IMR-90 (cell line): ENCODE measurements at regions not wholly inside any gene's neighbourhood (a gene's known extent, or its start where the extent isn't known, plus 50 kb on each side); places are given as distances from the start of the nearest gene placed in this dataset.

Source experiments
- ATAC-seq: fragments of 200-7000 bp; cut with Tn5 transposase; 2 replicates; pipeline ENCODE4 v1.9.1; 2020; ENCODE audit warnings: low read depth, mild to moderate bottlenecking, moderate library complexity
- BruUV-seq: library from RNA; stranded (reverse); fragments of 400-500 nt; replicated peaks from 2 replicates; lab custom pipeline; 2021; lab: Mats Ljungman, UMichigan
- CTCF ChIA-PET: fragments of 300-600 bp; formaldehyde crosslinking; extraction: SDS; loops from one replicate; lab custom pipeline; 2021; ENCODE audit warnings: antibody characterized with exemption; lab: Yijun Ruan, JAX
- POLR2A ChIA-PET: fragments of 300-600 bp; sonication (Branson Sonifier 250); formaldehyde crosslinking; loops from one replicate; lab custom pipeline; 2022; ENCODE audit warnings: antibody characterized with exemption; ENCODE audit not compliant: unreplicated experiment; lab: Charles Lee
- DNase-seq: peaks from one replicate; pipeline ENCODE4 v3.0.0; 2013
- H2AFZ ChIP-seq: replicated peaks from 2 replicates; pipeline ENCODE3; 2013; ENCODE audit warnings: low read length, mild to moderate bottlenecking; ENCODE audit not compliant: poor library complexity
- H2AK5ac ChIP-seq: 2 replicates; pipeline ENCODE4 v1.6.1; 2013; ENCODE audit warnings: low read depth, low read length, inconsistent platforms
- H2AK9ac ChIP-seq: replicated peaks from 2 replicates; pipeline ENCODE3; 2013; ENCODE audit warnings: mild to moderate bottlenecking, low read depth, low read length, moderate library complexity; ENCODE audit not compliant: poor library complexity
- H2BK120ac ChIP-seq: 2 replicates; pipeline ENCODE4 v1.6.1; 2013; ENCODE audit warnings: low read depth, low read length, inconsistent platforms
- H2BK15ac ChIP-seq: 3 replicates; pipeline ENCODE4 v1.6.1; 2013; ENCODE audit warnings: low read depth, low read length, inconsistent platforms
- H2BK20ac ChIP-seq: 2 replicates; pipeline ENCODE4 v1.6.1; 2013; ENCODE audit warnings: low read depth, mild to moderate bottlenecking, inconsistent platforms, low read length, moderate library complexity
- H2BK5ac ChIP-seq: 2 replicates; pipeline ENCODE4 v1.6.1; 2013; ENCODE audit warnings: mild to moderate bottlenecking, low read depth, low read length, inconsistent platforms; ENCODE audit not compliant: poor library complexity, severe bottlenecking
- H3K14ac ChIP-seq: replicated peaks from 2 replicates; pipeline ENCODE4 v1.6.1; 2013; ENCODE audit warnings: low read depth, low read length, inconsistent platforms
- H3K18ac ChIP-seq: 2 replicates; pipeline ENCODE4 v1.6.1; 2013; ENCODE audit warnings: low read depth, low read length, control low read depth
- H3K23ac ChIP-seq: 2 replicates; pipeline ENCODE4 v1.6.1; 2013; ENCODE audit warnings: low read depth, low read length, inconsistent platforms
- H3K27ac ChIP-seq: 2 replicates; pipeline ENCODE4 v1.5.1; 2013; ENCODE audit warnings: mild to moderate bottlenecking, control low read depth, low read length; ENCODE audit not compliant: insufficient read depth
- H3K27me3 ChIP-seq: 2 replicates; pipeline ENCODE4 v1.6.1; 2013; ENCODE audit warnings: low read length; ENCODE audit not compliant: control insufficient read depth, insufficient read depth
- H3K36me3 ChIP-seq: 2 replicates; pipeline ENCODE4 v1.6.1; 2013; ENCODE audit warnings: low read length, mixed read lengths; ENCODE audit not compliant: control insufficient read depth, insufficient read depth
- H3K4ac ChIP-seq: 2 replicates; pipeline ENCODE4 v1.6.1; 2013; ENCODE audit warnings: low read depth, low read length, inconsistent platforms
- H3K4me1 ChIP-seq: 2 replicates; pipeline ENCODE4 v1.6.1; 2013; ENCODE audit warnings: low read length, mixed read lengths; ENCODE audit not compliant: control insufficient read depth, insufficient read depth
- H3K4me2 ChIP-seq: 2 replicates; pipeline ENCODE4 v1.6.1; 2013; ENCODE audit warnings: low read depth, mild to moderate bottlenecking, control low read depth, low read length, moderate library complexity
- H3K4me3 ChIP-seq: 2 replicates; pipeline ENCODE4 v1.5.1; 2013; ENCODE audit warnings: low read depth, mild to moderate bottlenecking, control low read depth, low read length, moderate library complexity; ENCODE audit not compliant: insufficient read depth
- H3K56ac ChIP-seq: 2 replicates; pipeline ENCODE4 v1.6.1; 2013; ENCODE audit warnings: low read length, inconsistent platforms; ENCODE audit not compliant: insufficient read depth; ENCODE audit errors: extremely low read depth
- H3K79me1 ChIP-seq, 2 experiments: 2 replicates each; pipeline ENCODE4 v1.6.1; 2013; ENCODE audit warnings: low read length in 2 of 2, inconsistent platforms in 1 of 2, low read depth in 1 of 2
- H3K9ac ChIP-seq: 2 replicates; pipeline ENCODE4 v1.6.1; 2013; ENCODE audit warnings: low read depth, low read length, control low read depth
- H3K9me1 ChIP-seq: 2 replicates; pipeline ENCODE4 v1.6.1; 2013; ENCODE audit warnings: low read length, inconsistent platforms; ENCODE audit not compliant: insufficient read depth
- H3K9me3 ChIP-seq: 2 replicates; pipeline ENCODE4 v1.6.1; 2013; ENCODE audit warnings: low read length; ENCODE audit not compliant: control insufficient read depth, insufficient read depth
- H4K20me1 ChIP-seq: 2 replicates; pipeline ENCODE4 v1.6.1; 2013; ENCODE audit warnings: low read length, inconsistent platforms; ENCODE audit not compliant: insufficient read depth
- H4K5ac ChIP-seq: 2 replicates; pipeline ENCODE4 v1.6.1; 2013; ENCODE audit warnings: mild to moderate bottlenecking, low read depth, low read length, control low read depth
- H4K8ac ChIP-seq, 2 experiments: 2 replicates each; pipeline ENCODE4 v1.6.1; 2013; ENCODE audit warnings: low read depth in 2 of 2, low read length in 2 of 2, control low read depth in 1 of 2, inconsistent platforms in 1 of 2
- H4K91ac ChIP-seq: 2 replicates; pipeline ENCODE4 v1.6.1; 2013; ENCODE audit warnings: low read depth, low read length, inconsistent platforms; ENCODE audit not compliant: insufficient read depth
- CHD1 ChIP-seq: IDR thresholded peaks from 2 replicates; pipeline ENCODE4 v1.6.1; 2012; ENCODE audit warnings: low read depth, low read length, improper control_type of control experiment
- FOS ChIP-seq: fragments of 150-350 bp; IDR thresholded peaks from 2 replicates; pipeline ENCODE4 v1.6.1; 2016; ENCODE audit warnings: low read depth, low read length
- MAFK ChIP-seq: IDR thresholded peaks from 2 replicates; pipeline ENCODE4 v1.6.1; 2012; ENCODE audit warnings: low read depth, low read length, improper control_type of control experiment
- NFE2L2 ChIP-seq: fragments of 150-350 bp; IDR thresholded peaks from 2 replicates; pipeline ENCODE4 v1.6.1; 2016; ENCODE audit warnings: low read depth, mild to moderate bottlenecking, low read length
- POLR2A ChIP-seq: IDR thresholded peaks from 2 replicates; pipeline ENCODE4 v1.6.1; 2012; ENCODE audit warnings: mild to moderate bottlenecking, low read depth, low read length
- RAD21 ChIP-seq: IDR thresholded peaks from 2 replicates; pipeline ENCODE4 v1.6.1; 2012; ENCODE audit warnings: low read length, improper control_type of control experiment
- RCOR1 ChIP-seq: IDR thresholded peaks from 2 replicates; pipeline ENCODE4 v1.6.1; 2012; ENCODE audit warnings: mild to moderate bottlenecking, low read length, improper control_type of control experiment; ENCODE audit not compliant: insufficient replicate concordance
- SMC3 ChIP-seq: fragments of 150-350 bp; IDR thresholded peaks from 2 replicates; pipeline ENCODE4 v1.6.1; 2016; ENCODE audit warnings: low read depth, mild to moderate bottlenecking, antibody characterized with exemption, low read length, moderate library complexity
- WGBS, 2 experiments: methylation state at CpG; one replicate each; pipeline versions ENCODE4 v1.1.5 to v1.1.7; 2013; ENCODE audit warnings: missing lambda C conversion rate in 2 of 2; ENCODE audit not compliant: insufficient read length in 1 of 2; ENCODE audit errors: extremely low coverage in 2 of 2; 5-methylcytosine and 5-hydroxymethylcytosine counted together
- dilution Hi-C: fragments of 300-500 bp; cut with HindIII; formaldehyde crosslinking; loops from one replicate; pipeline ENCODE4 v1.14.3; 2018; ENCODE audit warnings: low sequenced_read_pairs; ENCODE audit not compliant: unreplicated experiment
- in situ Hi-C: fragments of 300-500 bp; cut with MboI; formaldehyde crosslinking; loops from 3 replicates; pipeline ENCODE4 v1.14.3; 2019; ENCODE audit warnings: low sequenced_read_pairs, inconsistent platforms, mixed read lengths
- intact Hi-C: fragments of 100-400 bp; cut with micrococcal nuclease; formaldehyde crosslinking; loops from 2 replicates; pipeline ENCODE4 v1.10.0; 2022
- TF ChIP-seq, protein P1 (sequence below): conservative IDR thresholded peaks from 2 replicates; pipeline ENCODE4 v1.5.1; 2012; ENCODE audit warnings: mild to moderate bottlenecking, low read depth, low read length, improper control_type of control experiment
- TF ChIP-seq, protein P2 (sequence below): fragments of 150-350 bp; IDR thresholded peaks from 2 replicates; pipeline ENCODE4 v1.6.1; 2017; ENCODE audit warnings: mild to moderate bottlenecking, antibody characterized with exemption, low read length, low read depth

DNA sequence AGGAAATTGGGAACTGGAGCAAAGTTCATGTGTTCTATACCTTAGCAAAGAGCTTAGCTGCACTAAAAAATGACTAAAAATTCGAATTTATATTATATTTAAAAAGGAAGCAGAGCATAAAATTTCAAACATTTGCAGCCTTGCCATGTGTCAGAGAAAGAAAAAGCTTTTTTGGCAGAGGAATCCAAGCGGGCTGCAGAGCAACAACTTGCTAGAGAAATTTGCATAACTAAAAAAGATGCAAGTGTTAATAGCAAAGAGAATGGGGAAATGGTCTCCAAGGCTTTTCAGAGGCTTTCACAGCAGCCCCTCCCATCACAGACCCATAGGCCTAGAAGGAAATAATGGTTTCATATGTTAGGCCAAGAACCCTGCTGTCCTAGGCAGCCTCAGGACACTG is 1315.9 kb downstream of the DSC3 start:
- no TSS peak for BruUV-seq
- Histone ChIP-seq H2BK120ac (no peak overlapping the region), H2BK20ac (no peak overlapping the region), H3K9me3 (no peaks in the 10 kb centered on the region; the same call in 1 of the 2 replicates), H3K18ac (no peak overlapping the region), H4K8ac (no peak overlapping the region), H3K27ac (no peak overlapping the region), H3K4me2 (no peak overlapping the region), H3K56ac (no peak overlapping the region), H3K14ac (no peak overlapping the region), H4K20me1 (no peaks in the 10 kb centered on the region), H2BK15ac (no peak overlapping the region), H3K4ac (no peak overlapping the region), H3K4me3 (no peak overlapping the region), H3K9me1 (no peaks in the 10 kb centered on the region), H2AK5ac (no peak overlapping the region), H3K79me1 (no peaks in the 10 kb centered on the region), H2AFZ (no peak overlapping the region), H3K23ac (no peak overlapping the region), H3K36me3 (no peaks in the 10 kb centered on the region), H3K4me1 (no peaks in the 10 kb centered on the region), H3K27me3 (no peaks in the 10 kb centered on the region), H3K9ac (no peak overlapping the region), H2AK9ac (no peak overlapping the region), H4K5ac (no peak overlapping the region), H2BK5ac (no peak overlapping the region), H4K91ac (no peak overlapping the region)
- ChIA-PET POLR2A (no interaction called here), CTCF (no interaction called here)
- intact Hi-C loops, result no loop called here
- no peak for ATAC-seq
- TF ChIP-seq MAFK, result no peak
- TF ChIP-seq CHD1, result no peak
- TF ChIP-seq, protein P1, sequence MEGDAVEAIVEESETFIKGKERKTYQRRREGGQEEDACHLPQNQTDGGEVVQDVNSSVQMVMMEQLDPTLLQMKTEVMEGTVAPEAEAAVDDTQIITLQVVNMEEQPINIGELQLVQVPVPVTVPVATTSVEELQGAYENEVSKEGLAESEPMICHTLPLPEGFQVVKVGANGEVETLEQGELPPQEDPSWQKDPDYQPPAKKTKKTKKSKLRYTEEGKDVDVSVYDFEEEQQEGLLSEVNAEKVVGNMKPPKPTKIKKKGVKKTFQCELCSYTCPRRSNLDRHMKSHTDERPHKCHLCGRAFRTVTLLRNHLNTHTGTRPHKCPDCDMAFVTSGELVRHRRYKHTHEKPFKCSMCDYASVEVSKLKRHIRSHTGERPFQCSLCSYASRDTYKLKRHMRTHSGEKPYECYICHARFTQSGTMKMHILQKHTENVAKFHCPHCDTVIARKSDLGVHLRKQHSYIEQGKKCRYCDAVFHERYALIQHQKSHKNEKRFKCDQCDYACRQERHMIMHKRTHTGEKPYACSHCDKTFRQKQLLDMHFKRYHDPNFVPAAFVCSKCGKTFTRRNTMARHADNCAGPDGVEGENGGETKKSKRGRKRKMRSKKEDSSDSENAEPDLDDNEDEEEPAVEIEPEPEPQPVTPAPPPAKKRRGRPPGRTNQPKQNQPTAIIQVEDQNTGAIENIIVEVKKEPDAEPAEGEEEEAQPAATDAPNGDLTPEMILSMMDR, result no peak
- no peak for TF ChIP-seq RCOR1
- no peak for TF ChIP-seq RAD21
- no peak for TF ChIP-seq FOS
- TF ChIP-seq SMC3, result no peak
- TF ChIP-seq, protein P2, sequence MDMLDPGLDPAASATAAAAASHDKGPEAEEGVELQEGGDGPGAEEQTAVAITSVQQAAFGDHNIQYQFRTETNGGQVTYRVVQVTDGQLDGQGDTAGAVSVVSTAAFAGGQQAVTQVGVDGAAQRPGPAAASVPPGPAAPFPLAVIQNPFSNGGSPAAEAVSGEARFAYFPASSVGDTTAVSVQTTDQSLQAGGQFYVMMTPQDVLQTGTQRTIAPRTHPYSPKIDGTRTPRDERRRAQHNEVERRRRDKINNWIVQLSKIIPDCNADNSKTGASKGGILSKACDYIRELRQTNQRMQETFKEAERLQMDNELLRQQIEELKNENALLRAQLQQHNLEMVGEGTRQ, result no peak
- no peak for TF ChIP-seq POLR2A
- TF ChIP-seq NFE2L2, result no peak
- in situ Hi-C loops, result no loop called here
- DNase-seq, result no peak
- WGBS, 2 experiments, result no CpG with 5 or more reads among the region's 2 CpGs
- dilution Hi-C loops, result no loop called here
